Skeletal muscle satellite cell (primary cell): ENCODE measurements at regions not wholly inside any gene's neighbourhood (a gene's known extent, or its start where the extent isn't known, plus 50 kb on each side); places are given as distances from the start of the nearest gene placed in this dataset.

Experiments
- H3K27me3 ChIP-seq: 2 replicates; pipeline ENCODE4 v1.7.0; 2013; ENCODE audit warnings: low read length; ENCODE audit not compliant: control insufficient read depth, insufficient read depth
- H3K36me3 ChIP-seq: 2 replicates; pipeline ENCODE4 v1.7.0; 2013; ENCODE audit warnings: mild to moderate bottlenecking, control low read depth, low read length; ENCODE audit not compliant: insufficient read depth
- H3K4me1 ChIP-seq: 2 replicates; pipeline ENCODE4 v1.7.0; 2013; ENCODE audit warnings: low read length; ENCODE audit not compliant: control insufficient read depth, insufficient read depth
- H3K4me2 ChIP-seq: 2 replicates; pipeline ENCODE4 v1.7.0; 2013; ENCODE audit warnings: mild to moderate bottlenecking, low read length
- H3K4me3 ChIP-seq: 2 replicates; pipeline ENCODE4 v1.7.0; 2013; ENCODE audit warnings: low read length
- H3K9ac ChIP-seq: 2 replicates; pipeline ENCODE4 v1.7.0; 2013; ENCODE audit warnings: mild to moderate bottlenecking, low read depth, low read length, moderate library complexity
- H3K9me3 ChIP-seq: replicated peaks from 2 replicates; pipeline ENCODE4 v1.7.0; 2013; ENCODE audit warnings: mild to moderate bottlenecking, control low read depth, low read length

GRCh38 chr7:156255635-156256034, 384.9 kb upstream of the RNF32 start:
- H3K4me1 ChIP-seq, result no peaks in the 10 kb centered on the region
- H3K4me3 ChIP-seq, result no peak overlapping the region
- H3K27me3 ChIP-seq, result no peaks in the 10 kb centered on the region

GRCh38 chr7:156251861-156252260, 388.7 kb upstream of the RNF32 start:
- Histone ChIP-seq H3K4me2 (no peak overlapping the region), H3K9ac (no peak overlapping the region), H3K4me1 (no peaks in the 10 kb centered on the region), H3K27me3 (no peaks in the 10 kb centered on the region), H3K4me3 (no peak overlapping the region), H3K9me3 (peaks cover 10% of the 10 kb centered on the region), H3K36me3 (no peaks in the 10 kb centered on the region)

More at GRCh38 chr7:156255635-156256034, 384.9 kb upstream of the RNF32 start:
- no peaks in the 10 kb centered on the region for H3K36me3 ChIP-seq
- H3K9me3 ChIP-seq, result peaks cover 11% of the 10 kb centered on the region
- H3K4me2 ChIP-seq, result no peak overlapping the region
- no peak overlapping the region for H3K9ac ChIP-seq

GRCh38 chr7:156240532-156240931, 400.0 kb upstream of the RNF32 start:
- Histone ChIP-seq H3K4me1 (no peaks in the 10 kb centered on the region), H3K4me3 (no peak overlapping the region), H3K9ac (no peak overlapping the region), H3K9me3 (peaks cover 13% of the 10 kb centered on the region), H3K36me3 (no peaks in the 10 kb centered on the region), H3K27me3 (no peaks in the 10 kb centered on the region), H3K4me2 (no peak overlapping the region)

GRCh38 chr7:156238366-156239133, 402.0 kb upstream of the RNF32 start:
- Histone ChIP-seq H3K4me2 (no peak overlapping the region), H3K36me3 (no peaks in the 10 kb centered on the region), H3K9ac (no peak overlapping the region), H3K9me3 (peaks cover 21% of the 10 kb centered on the region), H3K27me3 (no peaks in the 10 kb centered on the region), H3K4me1 (no peaks in the 10 kb centered on the region), H3K4me3 (no peak overlapping the region)

GRCh38 chr7:156237614-156238013, 403.0 kb upstream of the RNF32 start:
- Histone ChIP-seq H3K4me3 (no peak overlapping the region), H3K4me1 (no peaks in the 10 kb centered on the region), H3K9me3 (peaks cover 23% of the 10 kb centered on the region), H3K9ac (no peak overlapping the region), H3K36me3 (no peaks in the 10 kb centered on the region), H3K27me3 (no peaks in the 10 kb centered on the region), H3K4me2 (no peak overlapping the region)

- Histone ChIP-seq H3K27me3 (no peaks in the 10 kb centered on the region), H3K9ac (no peak overlapping the region), H3K9me3 (peaks cover 23% of the 10 kb centered on the region), H3K4me3 (no peak overlapping the region), H3K36me3 (no peaks in the 10 kb centered on the region), H3K4me2 (no peak overlapping the region), H3K4me1 (no peaks in the 10 kb centered on the region)
These were observed 403.5 kb upstream of the RNF32 start for GRCh38 chr7:156236936-156237599.

GRCh38 chr7:156236181-156236889, 404.2 kb upstream of the RNF32 start:
- no peak overlapping the region for H3K9ac ChIP-seq
- no peaks in the 10 kb centered on the region for H3K4me1 ChIP-seq
- no peak overlapping the region for H3K4me2 ChIP-seq
- no peaks in the 10 kb centered on the region for H3K27me3 ChIP-seq
- no peaks in the 10 kb centered on the region for H3K36me3 ChIP-seq
- H3K9me3 ChIP-seq, result peaks cover 23% of the 10 kb centered on the region
- H3K4me3 ChIP-seq, result no peak overlapping the region

- Histone ChIP-seq H3K9ac (no peak overlapping the region), H3K27me3 (no peaks in the 10 kb centered on the region), H3K36me3 (no peaks in the 10 kb centered on the region), H3K4me3 (no peak overlapping the region), H3K9me3 (peaks cover 23% of the 10 kb centered on the region), H3K4me2 (no peak overlapping the region), H3K4me1 (no peaks in the 10 kb centered on the region)
These were observed 405.7 kb upstream of the RNF32 start for GRCh38 chr7:156234666-156235494.

- Histone ChIP-seq H3K4me2 (no peak overlapping the region), H3K27me3 (no peaks in the 10 kb centered on the region), H3K4me1 (no peaks in the 10 kb centered on the region), H3K36me3 (no peaks in the 10 kb centered on the region), H3K4me3 (no peak overlapping the region), H3K9ac (no peak overlapping the region), H3K9me3 (peaks cover 24% of the 10 kb centered on the region)
These were observed 406.4 kb upstream of the RNF32 start for GRCh38 chr7:156234192-156234591.

GRCh38 chr7:156232931-156233705, 407.5 kb upstream of the RNF32 start:
- Histone ChIP-seq H3K9me3 (peaks cover 30% of the 10 kb centered on the region), H3K4me3 (no peak overlapping the region), H3K4me2 (no peak overlapping the region), H3K4me1 (no peaks in the 10 kb centered on the region), H3K9ac (no peak overlapping the region), H3K36me3 (no peaks in the 10 kb centered on the region), H3K27me3 (no peaks in the 10 kb centered on the region)
